Calu3 (cell line): ENCODE measurements at regions not wholly inside any gene's neighbourhood (a gene's known extent, or its start where the extent isn't known, plus 50 kb on each side); places are given as distances from the start of the nearest gene placed in this dataset.
A peak's percentile ranks its signal among the peaks of the same experiment; 100 is the strongest.

Experiments
- BruUV-seq: library from RNA; stranded (reverse); fragments of 400-500 nt; replicated peaks from 2 replicates; lab custom pipeline; 2021; lab: Mats Ljungman, UMichigan
- CTCF ChIA-PET: fragments of 300-600 bp; sonication (Branson Sonifier 250); formaldehyde crosslinking; loops from one replicate; lab custom pipeline; 2022; ENCODE audit warnings: antibody characterized with exemption; lab: Charles Lee
- DNase-seq: peaks from one replicate; pipeline ENCODE4 v3.0.0; 2022
- H3K27ac Mint-ChIP-seq: one replicate; pipeline ENCODE4 v1.8.0; 2022; ENCODE audit warnings: mixed read lengths; ENCODE audit not compliant: unreplicated experiment
- H3K27me3 Mint-ChIP-seq: one replicate; pipeline ENCODE4 v1.8.0; 2022; ENCODE audit warnings: mixed read lengths; ENCODE audit not compliant: unreplicated experiment
- H3K36me3 Mint-ChIP-seq: one replicate; pipeline ENCODE4 v1.8.0; 2022; ENCODE audit warnings: mild to moderate bottlenecking, moderate library complexity, mixed read lengths; ENCODE audit not compliant: insufficient read depth, unreplicated experiment
- H3K4me1 Mint-ChIP-seq: one replicate; pipeline ENCODE4 v1.8.0; 2022; ENCODE audit warnings: mild to moderate bottlenecking, low read depth, mixed read lengths; ENCODE audit not compliant: unreplicated experiment
- H3K4me3 Mint-ChIP-seq: one replicate; pipeline ENCODE4 v1.8.0; 2022; ENCODE audit warnings: mild to moderate bottlenecking, low read depth, moderate library complexity, mixed read lengths; ENCODE audit not compliant: unreplicated experiment
- H3K9me3 Mint-ChIP-seq: one replicate; pipeline ENCODE4 v1.8.0; 2022; ENCODE audit warnings: low read depth, mixed read lengths; ENCODE audit not compliant: unreplicated experiment
- intact Hi-C: fragments of 100-400 bp; cut with micrococcal nuclease; formaldehyde crosslinking; loops from one replicate; pipeline ENCODE4 v1.10.0; 2022; ENCODE audit not compliant: unreplicated experiment
- TF ChIP-seq, protein P1 (sequence below): fragments of 200-600 bp; IDR thresholded peaks from one replicate; pipeline ENCODE4 v1.8.0; 2022; ENCODE audit warnings: antibody characterized with exemption; ENCODE audit not compliant: unreplicated experiment

DNA sequence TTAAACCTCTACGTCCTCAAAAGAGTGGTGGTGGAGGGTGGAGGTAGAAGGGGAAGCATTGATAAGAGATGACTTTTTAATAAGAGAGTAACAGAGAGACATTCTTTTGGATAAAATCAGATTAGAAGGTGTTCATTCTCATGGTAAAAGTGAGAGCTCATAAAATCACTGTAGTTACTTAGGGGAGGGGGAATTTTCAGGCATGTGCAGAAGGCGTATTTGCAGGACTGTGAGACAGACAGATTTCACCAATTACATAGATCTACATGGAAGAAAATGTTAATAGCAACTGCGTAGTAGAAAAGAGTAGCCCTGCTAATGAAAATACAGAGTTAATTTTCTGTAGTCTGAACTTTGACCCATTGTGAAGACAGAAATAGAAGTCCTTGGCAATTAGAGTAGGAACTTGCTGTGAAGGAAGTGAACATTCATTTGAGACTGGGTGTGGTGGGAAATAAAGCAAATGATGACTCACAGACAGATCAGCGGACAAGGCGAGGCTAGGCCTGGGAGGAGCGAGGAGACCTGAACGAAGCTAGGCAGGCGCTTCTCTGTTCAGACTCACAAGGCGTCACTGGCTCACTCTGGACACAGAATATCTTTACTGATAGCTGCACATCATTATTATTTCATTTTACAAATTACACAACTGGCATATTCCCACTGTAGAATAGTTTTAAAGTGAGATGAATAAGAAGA lies 57.2 kb upstream of the FAM9C start:
- TF ChIP-seq, protein P1, sequence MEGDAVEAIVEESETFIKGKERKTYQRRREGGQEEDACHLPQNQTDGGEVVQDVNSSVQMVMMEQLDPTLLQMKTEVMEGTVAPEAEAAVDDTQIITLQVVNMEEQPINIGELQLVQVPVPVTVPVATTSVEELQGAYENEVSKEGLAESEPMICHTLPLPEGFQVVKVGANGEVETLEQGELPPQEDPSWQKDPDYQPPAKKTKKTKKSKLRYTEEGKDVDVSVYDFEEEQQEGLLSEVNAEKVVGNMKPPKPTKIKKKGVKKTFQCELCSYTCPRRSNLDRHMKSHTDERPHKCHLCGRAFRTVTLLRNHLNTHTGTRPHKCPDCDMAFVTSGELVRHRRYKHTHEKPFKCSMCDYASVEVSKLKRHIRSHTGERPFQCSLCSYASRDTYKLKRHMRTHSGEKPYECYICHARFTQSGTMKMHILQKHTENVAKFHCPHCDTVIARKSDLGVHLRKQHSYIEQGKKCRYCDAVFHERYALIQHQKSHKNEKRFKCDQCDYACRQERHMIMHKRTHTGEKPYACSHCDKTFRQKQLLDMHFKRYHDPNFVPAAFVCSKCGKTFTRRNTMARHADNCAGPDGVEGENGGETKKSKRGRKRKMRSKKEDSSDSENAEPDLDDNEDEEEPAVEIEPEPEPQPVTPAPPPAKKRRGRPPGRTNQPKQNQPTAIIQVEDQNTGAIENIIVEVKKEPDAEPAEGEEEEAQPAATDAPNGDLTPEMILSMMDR: no peak
- H3K27me3 Mint-ChIP-seq: no peaks in the 10 kb centered on the region
- CTCF ChIA-PET: interaction anchor here (0.6 to 1.4 kb wide), 3 partner anchors 11 to 386 kb away, joined by 3 read pairs; no protein-coding TSS in a partner anchor
- H3K4me3 Mint-ChIP-seq: peak overlapping the region; percentile 41
- peaks cover 13% of the 10 kb centered on the region for H3K36me3 Mint-ChIP-seq
- BruUV-seq: no TSS peak
- intact Hi-C loops: loop anchor here (2.0 to 5.0 kb wide), 2 partner anchors 117 to 121 kb away; no protein-coding TSS in a partner anchor
- H3K27ac Mint-ChIP-seq: peak overlapping the region; percentile 93
- peaks cover 57% of the 10 kb centered on the region for H3K4me1 Mint-ChIP-seq
- DNase-seq: peak; percentile 78
- no peaks in the 10 kb centered on the region for H3K9me3 Mint-ChIP-seq

DNA sequence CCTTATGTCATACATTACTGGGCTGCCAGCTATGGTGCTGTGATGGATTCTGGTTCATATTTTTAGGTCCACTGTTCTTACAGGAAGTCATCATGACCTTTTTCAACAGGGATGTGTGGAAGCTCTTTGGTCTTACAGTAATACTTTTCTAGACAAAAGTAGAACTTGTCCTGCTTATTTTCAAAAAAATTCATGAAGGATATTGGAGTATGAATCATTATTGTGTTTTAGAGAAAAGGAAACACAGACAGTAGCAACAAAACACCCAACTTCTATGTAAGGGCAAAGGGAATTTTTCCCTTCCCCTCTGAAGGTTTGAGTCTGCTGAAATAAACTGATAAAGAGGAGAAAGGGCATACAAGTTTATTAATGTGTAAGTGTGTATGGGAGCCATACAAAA lies 54.7 kb upstream of the FAM9C start:
- BruUV-seq: no TSS peak
- H3K4me3 Mint-ChIP-seq: no peak overlapping the region
- H3K4me1 Mint-ChIP-seq: peaks cover 66% of the 10 kb centered on the region
- peaks cover 13% of the 10 kb centered on the region for H3K36me3 Mint-ChIP-seq
- no peaks in the 10 kb centered on the region for H3K9me3 Mint-ChIP-seq
- intact Hi-C loops: loop anchor here (10.0 kb wide), 1 partner anchor 186 kb away; no protein-coding TSS in a partner anchor
- TF ChIP-seq, protein P1: no peak
- no peaks in the 10 kb centered on the region for H3K27me3 Mint-ChIP-seq
- no peak for DNase-seq
- H3K27ac Mint-ChIP-seq: peak overlapping the region; percentile 93
- CTCF ChIA-PET: interaction anchor here (0.6 kb wide), 1 partner anchor 126 kb away, joined by 3 read pairs; no protein-coding TSS in a partner anchor

DNA sequence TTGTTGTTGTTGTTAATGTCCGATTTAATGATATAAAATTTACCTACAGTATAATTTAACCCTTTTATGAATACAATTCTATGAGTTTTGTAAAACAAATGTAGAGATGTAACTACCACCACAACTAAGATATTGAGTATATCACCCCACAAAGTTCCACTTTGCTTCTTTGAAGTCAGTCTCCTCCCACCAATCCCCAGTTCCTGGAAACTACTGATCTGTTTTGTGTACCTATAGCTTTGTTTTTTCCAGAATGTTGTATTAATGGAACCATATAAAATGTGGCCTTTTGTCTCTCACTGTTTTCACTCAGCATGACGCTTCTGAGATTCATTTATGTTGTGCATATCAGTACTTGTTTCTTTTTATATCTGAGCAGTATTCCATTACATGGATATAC lies 52.3 kb upstream of the FAM9C start:
- intact Hi-C loops: loop anchor here (10.0 kb wide), 1 partner anchor 188 kb away; no protein-coding TSS in a partner anchor
- no peaks in the 10 kb centered on the region for H3K9me3 Mint-ChIP-seq
- H3K4me3 Mint-ChIP-seq: no peak overlapping the region
- no peak for DNase-seq
- TF ChIP-seq, protein P1: no peak
- peaks cover 10% of the 10 kb centered on the region for H3K36me3 Mint-ChIP-seq
- CTCF ChIA-PET: no interaction called here
- no peak overlapping the region for H3K27ac Mint-ChIP-seq
- no peaks in the 10 kb centered on the region for H3K27me3 Mint-ChIP-seq
- peaks cover 65% of the 10 kb centered on the region for H3K4me1 Mint-ChIP-seq
- no TSS peak for BruUV-seq

DNA sequence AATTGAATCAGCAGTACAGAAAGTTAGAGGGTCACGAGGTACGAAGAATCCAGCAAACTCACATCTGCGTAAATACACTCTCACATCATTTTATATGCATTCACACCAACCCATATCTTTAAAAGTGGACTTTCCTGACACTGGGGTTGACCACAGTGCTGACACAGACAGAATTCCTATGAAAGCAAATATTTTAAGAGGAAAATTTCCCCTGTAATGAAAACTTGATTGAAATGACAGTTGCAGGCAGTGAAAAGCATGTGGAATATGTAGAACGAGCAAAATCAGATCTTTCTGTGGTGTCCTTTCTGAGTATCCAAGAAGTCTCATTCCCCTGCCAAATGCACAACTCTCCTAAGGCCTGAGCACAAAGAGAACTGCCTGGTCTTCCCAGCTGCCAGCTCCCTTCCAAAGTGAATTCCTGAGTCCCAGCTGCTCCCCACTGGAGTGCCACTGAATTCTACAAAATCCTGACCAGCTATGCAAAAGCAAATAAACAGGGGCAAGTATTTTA lies 50.5 kb upstream of the FAM9C start:
- H3K4me3 Mint-ChIP-seq: no peak overlapping the region
- no peak overlapping the region for H3K27ac Mint-ChIP-seq
- DNase-seq: no peak
- H3K4me1 Mint-ChIP-seq: peaks cover 47% of the 10 kb centered on the region
- CTCF ChIA-PET: no interaction called here
- H3K36me3 Mint-ChIP-seq: peaks cover 6% of the 10 kb centered on the region
- no peaks in the 10 kb centered on the region for H3K9me3 Mint-ChIP-seq
- no TSS peak for BruUV-seq
- no peaks in the 10 kb centered on the region for H3K27me3 Mint-ChIP-seq
- intact Hi-C loops: loop anchor here (5.0 to 10.0 kb wide), 2 partner anchors 190 to 302 kb away; no protein-coding TSS in a partner anchor
- TF ChIP-seq, protein P1: no peak
